ENCODE measurements at regions not wholly inside any gene's neighbourhood (a gene's known extent, or its start where the extent isn't known, plus 50 kb on each side); places are given as distances from the start of the nearest gene placed in this dataset.
"Not testable (repeated sequence)": the region's sequence is repeated elsewhere in the genome, so short reads cannot be mapped to it uniquely, and the experiment has no call there.

DNA sequence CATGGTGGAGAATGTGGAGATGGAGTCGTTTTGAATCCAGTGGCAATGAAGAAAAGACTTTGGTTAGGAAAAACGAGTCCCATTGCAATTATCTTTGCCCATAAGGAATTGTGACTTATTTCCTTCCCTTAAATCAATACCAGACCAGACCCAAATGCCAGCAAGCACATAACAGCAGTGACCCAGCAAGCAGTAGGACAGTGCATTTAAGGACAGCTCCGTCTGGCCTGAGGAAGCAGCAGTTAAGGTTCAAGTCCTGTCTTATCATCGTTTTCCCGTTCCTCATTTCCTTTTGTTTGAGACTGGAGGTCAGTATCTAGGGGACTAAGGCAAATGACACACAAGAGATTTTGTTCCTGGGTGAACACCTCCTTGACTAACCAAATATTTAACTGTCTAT, 74.6 kb upstream of the FAM20A start:
- H3K36me3 ChIP-seq (ENCODE audit: control insufficient read depth, insufficient read depth, low read length): no peaks in the 10 kb centered on the region
- TF ChIP-seq, protein P1, sequence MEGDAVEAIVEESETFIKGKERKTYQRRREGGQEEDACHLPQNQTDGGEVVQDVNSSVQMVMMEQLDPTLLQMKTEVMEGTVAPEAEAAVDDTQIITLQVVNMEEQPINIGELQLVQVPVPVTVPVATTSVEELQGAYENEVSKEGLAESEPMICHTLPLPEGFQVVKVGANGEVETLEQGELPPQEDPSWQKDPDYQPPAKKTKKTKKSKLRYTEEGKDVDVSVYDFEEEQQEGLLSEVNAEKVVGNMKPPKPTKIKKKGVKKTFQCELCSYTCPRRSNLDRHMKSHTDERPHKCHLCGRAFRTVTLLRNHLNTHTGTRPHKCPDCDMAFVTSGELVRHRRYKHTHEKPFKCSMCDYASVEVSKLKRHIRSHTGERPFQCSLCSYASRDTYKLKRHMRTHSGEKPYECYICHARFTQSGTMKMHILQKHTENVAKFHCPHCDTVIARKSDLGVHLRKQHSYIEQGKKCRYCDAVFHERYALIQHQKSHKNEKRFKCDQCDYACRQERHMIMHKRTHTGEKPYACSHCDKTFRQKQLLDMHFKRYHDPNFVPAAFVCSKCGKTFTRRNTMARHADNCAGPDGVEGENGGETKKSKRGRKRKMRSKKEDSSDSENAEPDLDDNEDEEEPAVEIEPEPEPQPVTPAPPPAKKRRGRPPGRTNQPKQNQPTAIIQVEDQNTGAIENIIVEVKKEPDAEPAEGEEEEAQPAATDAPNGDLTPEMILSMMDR (IDR thresholded peaks at IDR 0.05; ENCODE audit: insufficient read depth, low read length, poor library complexity, severe bottlenecking): no peak
- no peaks in the 10 kb centered on the region for H3K27me3 ChIP-seq (replicated peaks; ENCODE audit: control insufficient read depth, insufficient read depth, low read length)
- H3K4me3 ChIP-seq (replicated peaks; ENCODE audit: low read depth, low read length): no peak overlapping the region
- DNase-seq (ENCODE audit: extremely low read depth, insufficient read length): no peak

DNA sequence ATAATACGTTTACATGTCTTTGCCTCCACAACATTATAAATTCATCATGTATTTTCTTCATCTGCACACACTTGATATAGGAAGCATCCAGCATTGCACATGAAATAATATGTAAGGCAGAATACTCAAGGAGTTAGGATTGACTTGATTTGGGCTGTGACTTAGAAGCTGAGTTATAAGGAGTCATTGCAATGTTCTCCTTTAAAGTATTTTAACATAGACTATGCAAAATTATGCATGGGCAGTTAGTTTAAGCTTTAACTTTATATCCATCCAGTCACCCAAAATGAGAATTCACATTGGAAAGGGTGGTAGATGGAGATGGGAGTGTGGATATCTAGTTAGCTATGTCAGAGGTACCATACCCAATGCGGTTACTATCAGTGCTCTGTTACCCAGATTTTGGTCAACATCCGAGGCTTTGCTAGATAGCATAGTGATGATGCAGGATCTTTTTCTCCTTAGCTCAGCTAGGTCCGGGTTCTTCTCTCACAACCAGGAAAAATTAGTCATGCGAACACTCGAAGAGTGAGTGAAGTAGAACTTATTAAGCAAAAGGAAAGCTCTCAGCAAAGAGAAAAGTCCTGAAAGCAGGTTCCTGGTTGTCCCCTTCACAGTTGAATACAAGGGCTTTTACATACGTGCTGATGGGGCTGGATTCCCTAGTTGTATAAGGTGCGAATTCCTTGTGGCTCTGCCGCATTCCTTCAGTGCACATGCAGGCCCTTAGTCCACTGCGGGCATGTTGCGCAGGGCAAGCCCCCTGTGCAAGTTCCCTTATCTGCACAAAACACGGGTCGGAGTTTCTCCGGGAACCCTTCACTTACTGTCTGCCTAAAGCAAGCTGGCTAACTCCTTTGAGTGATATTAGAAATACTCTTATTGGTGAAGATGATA, 73.1 kb upstream of the FAM20A start:
- DNase-seq (ENCODE audit: extremely low read depth, insufficient read length): no peak
- Histone ChIP-seq H3K4me3 (replicated peaks; ENCODE audit: low read depth, low read length) (no peak overlapping the region), H3K36me3 (ENCODE audit: control insufficient read depth, insufficient read depth, low read length) (no peaks in the 10 kb centered on the region), H3K27me3 (replicated peaks; ENCODE audit: control insufficient read depth, insufficient read depth, low read length) (no peaks in the 10 kb centered on the region)
- TF ChIP-seq, protein P1 (IDR thresholded peaks at IDR 0.05; ENCODE audit: insufficient read depth, low read length, poor library complexity, severe bottlenecking): no peak

DNA sequence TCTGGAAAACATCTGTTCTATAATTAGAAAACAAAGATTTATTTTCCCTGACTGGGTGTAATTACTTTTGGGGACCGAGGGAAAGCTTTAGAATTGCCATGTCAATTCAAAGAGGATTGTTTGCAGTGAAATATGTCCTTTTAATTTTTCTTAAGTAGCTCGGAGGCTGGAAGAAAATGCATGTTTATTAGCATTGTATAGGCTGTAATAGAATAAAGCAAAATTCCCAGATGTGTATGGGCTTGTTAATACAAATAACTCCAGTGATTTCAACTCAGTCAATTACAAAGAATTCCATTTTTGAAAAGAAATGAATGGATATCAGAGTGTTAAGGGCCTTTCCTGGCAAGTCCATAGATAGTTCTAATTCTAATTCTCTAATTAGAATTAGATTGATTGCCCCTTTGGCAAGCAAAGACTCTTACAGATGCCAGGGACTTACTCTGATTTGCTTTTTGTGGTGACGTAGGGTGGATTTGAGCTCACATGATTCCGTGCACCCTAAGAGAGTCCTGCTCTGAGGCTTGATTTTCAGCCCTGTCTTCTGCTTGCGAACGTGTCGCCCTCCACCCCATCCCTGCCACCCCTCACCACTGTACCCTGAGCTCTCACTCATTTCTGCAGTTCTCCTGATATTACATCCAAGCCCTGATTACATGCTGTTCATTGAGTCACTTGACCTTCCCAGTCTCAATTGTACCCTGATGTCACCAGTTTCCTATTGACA, 70.0 kb upstream of the FAM20A start:
- H3K4me3 ChIP-seq (replicated peaks; ENCODE audit: low read depth, low read length): no peak overlapping the region
- TF ChIP-seq, protein P1 (IDR thresholded peaks at IDR 0.05; ENCODE audit: insufficient read depth, low read length, poor library complexity, severe bottlenecking): no peak
- no peaks in the 10 kb centered on the region; the same call in 1 of the 2 replicates for H3K27me3 ChIP-seq (replicated peaks; ENCODE audit: control insufficient read depth, insufficient read depth, low read length)
- DNase-seq (ENCODE audit: extremely low read depth, insufficient read length): no peak
- no peaks in the 10 kb centered on the region for H3K36me3 ChIP-seq (ENCODE audit: control insufficient read depth, insufficient read depth, low read length)

DNA sequence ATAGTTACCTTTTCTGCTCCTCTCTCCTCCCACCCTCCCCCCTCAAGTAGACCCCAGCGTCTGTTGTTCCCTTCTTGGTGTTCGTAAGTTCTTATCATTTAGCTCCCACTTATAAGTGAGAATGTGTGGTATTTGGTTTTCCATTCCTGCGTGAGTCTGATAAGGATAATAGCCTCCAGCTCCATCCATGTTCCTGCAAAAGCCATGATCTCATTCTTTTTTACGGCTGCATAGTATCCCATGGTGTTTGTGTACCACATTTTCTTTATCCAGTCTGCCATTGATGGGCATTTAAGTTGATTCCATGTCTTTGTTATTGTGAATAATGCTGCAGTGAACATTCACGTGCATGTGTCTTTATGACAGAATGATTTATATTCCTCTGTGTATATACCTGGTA, 65.3 kb upstream of the FAM20A start:
- not testable (repeated sequence) for H3K36me3 ChIP-seq (ENCODE audit: control insufficient read depth, insufficient read depth, low read length); DNase-seq (ENCODE audit: extremely low read depth, insufficient read length); H3K4me3 ChIP-seq (replicated peaks; ENCODE audit: low read depth, low read length); H3K27me3 ChIP-seq (replicated peaks; ENCODE audit: control insufficient read depth, insufficient read depth, low read length)

DNA sequence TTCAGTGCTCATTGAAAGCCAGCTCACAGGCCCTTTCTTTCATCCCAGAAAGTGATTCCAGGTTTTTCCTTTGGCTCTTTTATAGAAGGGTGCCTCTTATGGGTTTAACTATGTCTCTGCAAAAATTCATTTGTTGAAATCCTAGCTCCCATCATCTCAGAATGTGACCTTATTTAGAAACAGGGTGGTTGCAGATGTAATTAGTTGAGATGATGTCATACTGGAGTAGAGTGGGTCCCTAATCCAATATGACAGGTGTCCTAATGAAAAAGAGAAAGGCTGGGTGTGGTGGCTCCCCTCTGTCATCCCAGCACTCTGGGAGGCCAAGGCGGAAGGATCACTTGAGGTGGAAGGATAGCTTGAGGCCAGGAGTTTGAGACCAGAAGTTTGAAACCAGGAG, 64.2 kb upstream of the FAM20A start:
- Histone ChIP-seq H3K36me3 (ENCODE audit: control insufficient read depth, insufficient read depth, low read length) (no peaks in the 10 kb centered on the region), H3K4me3 (replicated peaks; ENCODE audit: low read depth, low read length) (no peak overlapping the region), H3K27me3 (replicated peaks; ENCODE audit: control insufficient read depth, insufficient read depth, low read length) (no peaks in the 10 kb centered on the region; the same call in 1 of the 2 replicates)
- DNase-seq (ENCODE audit: extremely low read depth, insufficient read length): no peak
- TF ChIP-seq, protein P1 (IDR thresholded peaks at IDR 0.05; ENCODE audit: insufficient read depth, low read length, poor library complexity, severe bottlenecking): no peak

DNA sequence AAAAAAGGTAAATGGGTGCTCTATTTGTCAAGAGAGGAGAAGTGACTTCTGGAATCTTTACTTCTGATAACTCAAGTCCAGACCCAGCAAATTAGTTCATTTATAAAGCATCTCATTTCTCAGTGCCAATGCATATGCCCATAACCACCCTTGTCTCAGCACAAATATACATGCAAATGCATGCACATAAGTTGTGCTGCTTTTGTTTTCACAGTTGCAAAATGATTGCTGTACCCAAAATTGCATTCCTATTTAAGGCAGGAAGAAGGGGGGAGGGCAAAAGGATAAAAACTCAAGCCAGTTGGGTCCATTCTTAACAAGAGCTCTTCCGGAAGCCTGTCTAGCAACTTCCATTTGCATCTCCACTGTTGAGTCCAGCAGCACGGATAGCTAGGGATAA, 61.3 kb upstream of the FAM20A start:
- no peaks in the 10 kb centered on the region for H3K36me3 ChIP-seq (ENCODE audit: control insufficient read depth, insufficient read depth, low read length)
- no peaks in the 10 kb centered on the region for H3K27me3 ChIP-seq (replicated peaks; ENCODE audit: control insufficient read depth, insufficient read depth, low read length)
- no peak for DNase-seq (ENCODE audit: extremely low read depth, insufficient read length)
- TF ChIP-seq, protein P1 (IDR thresholded peaks at IDR 0.05; ENCODE audit: insufficient read depth, low read length, poor library complexity, severe bottlenecking): no peak
- no peak overlapping the region for H3K4me3 ChIP-seq (replicated peaks; ENCODE audit: low read depth, low read length)
